Skeletal muscle satellite cell (primary cell): ENCODE measurements at regions not wholly inside any gene's neighbourhood (a gene's known extent, or its start where the extent isn't known, plus 50 kb on each side); places are given as distances from the start of the nearest gene placed in this dataset.
"Not testable (repeated sequence)": the region's sequence is repeated elsewhere in the genome, so short reads cannot be mapped to it uniquely, and the experiment has no call there.

Experiments
- H3K27me3 ChIP-seq: 2 replicates; pipeline ENCODE4 v1.7.0; 2013; ENCODE audit warnings: low read length; ENCODE audit not compliant: control insufficient read depth, insufficient read depth
- H3K36me3 ChIP-seq: 2 replicates; pipeline ENCODE4 v1.7.0; 2013; ENCODE audit warnings: mild to moderate bottlenecking, control low read depth, low read length; ENCODE audit not compliant: insufficient read depth
- H3K4me1 ChIP-seq: 2 replicates; pipeline ENCODE4 v1.7.0; 2013; ENCODE audit warnings: low read length; ENCODE audit not compliant: control insufficient read depth, insufficient read depth
- H3K4me2 ChIP-seq: 2 replicates; pipeline ENCODE4 v1.7.0; 2013; ENCODE audit warnings: mild to moderate bottlenecking, low read length
- H3K4me3 ChIP-seq: 2 replicates; pipeline ENCODE4 v1.7.0; 2013; ENCODE audit warnings: low read length
- H3K9ac ChIP-seq: 2 replicates; pipeline ENCODE4 v1.7.0; 2013; ENCODE audit warnings: mild to moderate bottlenecking, low read depth, low read length, moderate library complexity
- H3K9me3 ChIP-seq: replicated peaks from 2 replicates; pipeline ENCODE4 v1.7.0; 2013; ENCODE audit warnings: mild to moderate bottlenecking, control low read depth, low read length

DNA sequence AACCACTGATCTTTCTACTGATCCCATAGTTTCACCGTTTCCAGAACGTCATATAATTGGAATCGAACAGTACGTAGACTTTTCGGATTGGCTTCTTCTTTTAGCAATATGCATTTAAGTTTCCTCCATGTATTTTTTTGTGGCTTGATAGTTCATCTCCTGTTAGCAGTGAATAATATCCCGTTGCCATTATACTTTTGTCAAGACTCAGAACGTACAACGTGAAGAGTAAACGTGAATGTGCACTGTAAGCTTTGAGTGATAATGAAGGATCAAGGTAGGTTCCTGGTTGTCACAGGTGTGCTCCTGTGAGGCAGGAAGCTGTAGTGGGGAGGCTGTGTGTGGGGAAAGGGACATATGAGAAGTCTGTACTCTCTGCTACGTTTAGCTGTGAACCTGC is 1463.7 kb downstream of the FOXD4L5 start:
- H3K36me3 ChIP-seq, H3K9me3 ChIP-seq: not testable (repeated sequence)

DNA sequence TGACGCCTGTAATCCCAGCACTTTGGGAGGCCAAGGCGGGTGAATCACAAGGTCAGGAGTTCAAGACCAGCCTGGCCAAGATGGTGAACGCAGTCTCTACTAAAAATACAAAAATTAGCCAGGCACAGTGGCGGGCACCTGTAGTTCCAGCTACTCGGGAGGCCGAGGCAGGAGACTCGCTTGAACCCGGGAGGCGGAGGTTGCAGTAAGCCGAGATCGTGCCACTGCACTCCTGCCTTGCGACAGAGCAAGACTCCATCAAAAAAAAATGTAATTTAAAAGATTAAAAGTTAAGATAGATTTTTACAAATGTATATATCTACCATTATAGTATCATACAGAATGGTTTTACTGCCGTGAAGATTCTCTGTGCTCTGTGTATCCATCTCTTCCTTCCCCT is 1464.1 kb downstream of the FOXD4L5 start:
- not testable (repeated sequence) for H3K9me3 ChIP-seq, H3K36me3 ChIP-seq, H3K4me2 ChIP-seq, H3K4me1 ChIP-seq, H3K9ac ChIP-seq, H3K4me3 ChIP-seq, H3K27me3 ChIP-seq

More for the DNA sequence above, 1463.7 kb downstream of the FOXD4L5 start:
- not testable (repeated sequence) for H3K27me3 ChIP-seq, H3K4me2 ChIP-seq, H3K4me1 ChIP-seq, H3K4me3 ChIP-seq, H3K9ac ChIP-seq

DNA sequence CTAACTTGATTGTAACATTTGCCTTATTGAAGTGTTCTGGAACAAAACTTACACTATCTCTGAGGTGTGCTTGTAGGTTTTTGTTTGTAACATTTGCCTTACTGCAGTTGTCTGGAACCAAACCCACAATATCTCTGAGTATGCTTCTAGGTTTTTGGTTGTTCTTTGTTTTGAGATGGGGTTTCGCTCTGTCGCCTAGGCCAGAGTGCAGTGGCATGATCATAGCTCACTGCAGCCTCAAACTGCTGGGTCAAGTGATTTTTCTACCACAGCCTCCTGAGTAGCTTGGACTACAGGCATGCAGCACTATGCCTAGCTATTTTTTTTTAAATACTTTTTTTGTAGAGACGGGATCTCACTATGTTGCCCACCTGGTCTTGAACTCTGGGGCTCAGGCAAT is 1464.6 kb downstream of the FOXD4L5 start:
- H3K9ac ChIP-seq, result not testable (repeated sequence)

DNA sequence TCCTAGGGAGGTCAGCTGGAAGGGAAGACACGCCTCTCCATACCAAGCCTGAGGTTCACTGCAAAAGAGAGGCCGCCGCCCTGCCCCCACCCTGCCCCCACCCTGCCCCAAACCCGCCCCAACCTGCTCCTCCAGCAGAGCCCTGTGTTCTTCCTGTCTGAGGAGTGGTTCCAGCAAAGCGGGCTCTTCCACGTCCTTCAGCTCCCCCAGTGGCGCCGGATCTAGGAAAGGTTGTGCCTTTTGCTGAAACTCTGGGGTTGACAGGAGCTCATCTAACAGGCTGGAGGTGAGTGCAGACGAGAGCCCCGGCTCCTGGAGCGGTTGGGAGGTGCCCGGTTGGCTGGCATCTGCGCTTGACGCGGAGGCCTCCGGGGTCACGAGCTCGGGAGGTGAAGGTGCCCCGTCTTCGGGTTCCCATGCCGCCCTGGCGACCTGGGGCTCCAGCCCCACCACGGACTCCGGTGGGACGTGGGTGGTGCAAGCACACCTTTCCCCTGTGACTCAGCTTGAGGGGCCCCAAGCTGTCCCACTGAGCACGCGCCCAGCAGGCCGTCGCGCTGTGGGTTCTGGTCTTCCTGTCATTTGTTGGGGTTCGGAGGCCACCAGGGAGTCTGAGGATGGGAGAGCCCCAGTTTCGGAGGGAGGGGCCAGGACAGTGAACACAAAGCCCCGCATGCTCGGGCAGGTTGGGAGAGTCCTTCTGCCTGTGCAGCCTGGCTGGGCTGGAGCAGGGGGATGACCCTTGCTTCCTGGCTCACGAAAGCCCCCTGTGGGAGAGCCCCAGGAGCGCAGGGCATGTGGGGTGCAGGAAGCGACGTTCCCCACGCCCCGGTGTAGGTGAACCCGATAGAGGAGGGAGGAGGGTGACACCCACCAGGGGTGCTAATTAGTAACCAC is 1467.1 kb downstream of the FOXD4L5 start:
- peak overlapping the region; percentile 33 for H3K4me3 ChIP-seq
- no peaks in the 10 kb centered on the region for H3K36me3 ChIP-seq
- peaks cover 9% of the 10 kb centered on the region for H3K27me3 ChIP-seq
- no peak overlapping the region for H3K9ac ChIP-seq
- H3K4me2 ChIP-seq, result peak overlapping the region; percentile 40
- H3K9me3 ChIP-seq, result peaks cover 2% of the 10 kb centered on the region
- peaks cover 4% of the 10 kb centered on the region for H3K4me1 ChIP-seq

More for the DNA sequence above, 1464.6 kb downstream of the FOXD4L5 start:
- not testable (repeated sequence) for H3K4me2 ChIP-seq, H3K9me3 ChIP-seq, H3K4me1 ChIP-seq, H3K4me3 ChIP-seq, H3K36me3 ChIP-seq, H3K27me3 ChIP-seq

DNA sequence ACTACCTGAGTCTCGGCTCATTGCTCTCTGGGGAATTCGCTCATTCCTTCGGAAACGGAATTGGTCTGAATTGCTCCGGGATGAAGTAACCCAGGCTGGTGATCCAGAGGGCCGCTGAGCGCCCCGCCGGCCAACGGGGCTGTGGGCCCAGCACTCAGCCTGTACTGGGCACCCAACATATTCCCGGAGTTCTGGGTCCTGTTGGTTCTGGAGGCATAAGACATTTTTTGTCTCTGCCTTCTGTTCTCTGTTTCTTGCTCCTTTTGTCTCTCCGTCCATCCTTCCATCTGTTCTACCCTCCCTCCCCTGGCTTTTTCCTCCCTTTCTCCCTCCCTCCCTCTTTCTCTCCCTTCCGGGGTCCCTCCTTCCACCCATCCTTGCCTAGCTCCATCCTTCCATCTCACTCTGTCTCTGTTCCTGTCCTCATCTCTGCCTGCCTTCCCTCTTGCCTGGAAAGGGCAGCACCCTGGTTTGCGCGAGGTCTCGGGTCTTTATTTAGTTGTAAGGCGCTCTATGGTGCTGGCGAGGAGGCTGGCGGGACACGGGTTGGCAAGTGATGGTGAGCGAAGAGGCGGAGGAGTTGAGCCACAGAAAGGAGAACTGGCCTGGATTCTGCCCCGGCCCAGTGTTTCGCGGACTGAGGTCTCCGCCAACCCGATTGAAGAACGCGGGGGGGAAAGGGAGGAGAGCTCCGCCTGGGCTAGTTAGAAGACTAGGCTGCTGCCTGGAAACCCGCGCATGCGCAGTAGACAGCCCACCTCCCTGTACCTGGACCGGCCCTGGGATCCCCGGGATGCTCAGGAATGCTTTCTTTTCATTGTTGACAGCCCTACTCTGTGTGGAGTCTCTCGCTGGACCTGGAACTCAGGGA is 1468.0 kb downstream of the FOXD4L5 start:
- Histone ChIP-seq H3K4me2 (peak overlapping the region; percentile 40), H3K9me3 (peaks cover 2% of the 10 kb centered on the region), H3K4me1 (peaks cover 4% of the 10 kb centered on the region), H3K9ac (no peak overlapping the region), H3K27me3 (peaks cover 9% of the 10 kb centered on the region), H3K36me3 (no peaks in the 10 kb centered on the region), H3K4me3 (peak overlapping the region; percentile 33)

DNA sequence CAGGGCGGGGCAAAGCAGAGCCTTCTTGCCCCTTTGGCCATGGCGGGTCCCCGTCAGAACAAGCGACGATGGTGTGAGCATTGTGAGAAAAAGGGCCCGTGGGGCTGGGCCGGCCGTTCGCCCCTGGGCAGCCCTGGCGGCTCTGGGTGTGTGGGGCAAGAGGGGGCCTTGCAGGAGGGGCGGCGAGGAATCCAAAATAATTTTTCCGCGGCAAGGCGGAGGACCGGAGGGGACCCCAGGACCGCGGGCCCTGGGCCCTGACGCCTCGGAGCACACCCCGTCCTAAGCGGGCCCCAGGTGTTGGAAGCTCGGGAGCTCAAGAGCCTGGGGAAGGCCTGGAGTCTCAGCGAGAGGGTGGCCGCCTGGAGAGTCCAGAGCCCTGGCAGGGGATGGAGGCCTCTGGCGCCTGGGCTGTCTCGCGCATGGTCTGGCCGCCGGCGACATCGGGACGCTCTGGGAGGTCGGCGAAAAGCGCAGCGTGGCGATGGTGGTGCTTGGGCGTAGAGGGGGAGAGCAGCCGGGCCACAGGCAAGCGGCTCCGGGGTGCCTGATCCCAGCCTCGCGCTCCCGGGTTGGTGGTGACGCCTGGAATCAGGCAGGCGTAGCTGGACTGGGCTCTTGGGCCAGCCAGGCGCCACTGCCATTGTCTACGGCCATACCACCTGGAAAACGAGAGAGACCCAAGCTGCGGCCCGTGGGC is 1469.9 kb downstream of the FOXD4L5 start:
- not testable (repeated sequence) for H3K36me3 ChIP-seq, H3K4me2 ChIP-seq, H3K4me1 ChIP-seq, H3K9ac ChIP-seq, H3K9me3 ChIP-seq, H3K27me3 ChIP-seq, H3K4me3 ChIP-seq

DNA sequence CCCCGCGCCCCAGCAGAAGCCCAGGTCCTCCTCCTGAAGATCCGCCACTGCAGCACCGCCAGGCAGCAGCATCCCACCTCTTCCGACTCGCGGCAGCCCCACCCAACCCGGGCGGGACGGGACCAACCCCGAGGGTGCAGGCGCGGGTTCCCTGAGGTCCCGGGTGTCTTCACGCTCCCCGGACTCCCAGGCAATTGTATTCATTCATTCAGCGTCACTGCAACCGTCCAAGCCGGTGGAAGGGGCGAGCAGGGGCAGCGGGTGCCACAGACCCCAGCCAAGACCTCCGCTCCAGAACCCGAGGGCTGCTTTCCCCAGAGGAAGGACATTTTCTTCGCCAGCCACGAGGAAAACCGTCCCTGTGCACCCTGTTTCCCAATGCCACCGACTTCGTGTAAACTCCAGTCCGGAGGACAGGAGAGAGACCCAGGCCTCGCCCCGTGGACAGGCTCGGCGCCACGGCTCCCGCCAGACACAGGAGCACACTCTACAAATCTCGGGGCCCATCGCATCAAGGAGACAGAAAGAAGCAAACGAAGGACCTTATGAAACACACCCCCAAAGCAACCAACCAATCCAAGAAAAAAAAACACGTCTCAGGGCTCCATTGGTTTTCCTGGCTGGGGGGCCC is 1471.5 kb downstream of the FOXD4L5 start:
- not testable (repeated sequence) for H3K27me3 ChIP-seq, H3K9ac ChIP-seq, H3K4me1 ChIP-seq, H3K36me3 ChIP-seq, H3K9me3 ChIP-seq, H3K4me3 ChIP-seq, H3K4me2 ChIP-seq

DNA sequence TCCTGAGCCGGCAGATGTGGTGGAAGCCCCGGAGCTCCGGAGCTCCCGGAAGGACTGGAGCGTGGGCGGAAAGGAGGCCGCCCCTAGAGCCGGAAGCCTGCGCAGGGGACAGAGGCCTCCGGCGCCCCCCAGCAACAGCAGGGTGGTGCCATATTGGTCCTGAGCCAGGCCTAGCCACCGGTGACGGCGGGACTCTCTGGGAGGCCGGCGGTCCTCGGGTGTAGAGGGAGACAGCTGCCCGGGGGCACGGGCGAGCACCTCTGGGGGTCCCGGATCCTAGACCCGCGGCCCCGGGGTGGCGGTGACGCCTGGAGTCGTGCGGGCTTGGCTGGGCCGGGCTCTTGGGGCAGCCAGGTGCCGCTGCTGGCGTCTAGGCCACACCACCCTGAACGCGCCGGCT is 1472.2 kb downstream of the FOXD4L5 start:
- not testable (repeated sequence) for H3K4me3 ChIP-seq, H3K4me1 ChIP-seq, H3K36me3 ChIP-seq, H3K9me3 ChIP-seq, H3K4me2 ChIP-seq, H3K9ac ChIP-seq, H3K27me3 ChIP-seq

DNA sequence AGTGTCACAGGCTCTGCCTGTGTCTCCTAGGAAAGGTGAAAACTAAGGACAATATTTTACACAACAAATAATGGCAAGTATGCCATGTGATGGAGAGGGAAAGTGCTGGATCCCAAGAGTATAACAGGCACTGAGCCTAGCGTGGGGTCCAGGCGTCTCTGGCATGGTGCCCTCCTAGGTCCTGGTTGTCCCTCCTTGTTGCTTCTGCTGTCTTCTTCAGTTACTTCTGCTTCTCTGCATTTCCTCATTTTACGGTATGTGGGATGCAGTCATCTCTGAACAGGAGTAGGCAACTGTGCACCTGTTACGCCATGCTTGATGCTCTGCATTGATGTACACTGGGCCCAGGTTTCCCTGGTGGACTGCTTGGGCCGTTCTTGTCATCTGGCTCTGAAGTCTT is 1480.8 kb downstream of the FOXD4L5 start:
- not testable (repeated sequence) for H3K9ac ChIP-seq, H3K4me1 ChIP-seq, H3K27me3 ChIP-seq, H3K36me3 ChIP-seq, H3K9me3 ChIP-seq, H3K4me3 ChIP-seq, H3K4me2 ChIP-seq

DNA sequence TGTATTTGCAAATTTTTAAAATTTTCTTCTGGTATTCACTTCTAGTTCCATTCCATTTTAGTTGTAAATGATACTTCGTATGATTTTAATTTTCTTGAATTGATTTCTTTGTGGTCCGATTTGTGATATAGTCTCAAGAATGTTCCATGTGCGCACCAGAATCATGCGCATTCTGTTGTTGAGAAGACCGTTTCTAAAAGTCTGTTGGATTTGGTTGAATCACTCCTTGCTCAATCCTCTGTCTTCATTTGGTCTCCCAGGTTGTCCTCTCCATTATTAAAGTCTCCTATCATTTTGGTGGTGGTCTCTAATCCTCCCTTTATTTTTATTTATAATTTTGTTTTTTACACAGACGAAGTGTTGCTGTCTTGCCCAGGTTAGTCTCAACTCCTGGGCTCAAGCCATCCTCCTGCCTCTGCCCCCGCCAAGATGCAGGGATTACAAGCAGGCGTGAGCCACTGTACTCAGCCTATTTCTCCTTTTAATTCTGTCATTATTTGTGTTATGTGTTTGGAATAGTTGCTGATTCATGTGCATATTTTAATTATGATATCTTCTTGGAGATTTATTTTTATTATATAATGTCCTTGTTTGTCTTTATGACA is 1490.8 kb downstream of the FOXD4L5 start:
- H3K4me1 ChIP-seq, H3K27me3 ChIP-seq, H3K4me3 ChIP-seq, H3K36me3 ChIP-seq, H3K9me3 ChIP-seq, H3K4me2 ChIP-seq, H3K9ac ChIP-seq: not testable (repeated sequence)

DNA sequence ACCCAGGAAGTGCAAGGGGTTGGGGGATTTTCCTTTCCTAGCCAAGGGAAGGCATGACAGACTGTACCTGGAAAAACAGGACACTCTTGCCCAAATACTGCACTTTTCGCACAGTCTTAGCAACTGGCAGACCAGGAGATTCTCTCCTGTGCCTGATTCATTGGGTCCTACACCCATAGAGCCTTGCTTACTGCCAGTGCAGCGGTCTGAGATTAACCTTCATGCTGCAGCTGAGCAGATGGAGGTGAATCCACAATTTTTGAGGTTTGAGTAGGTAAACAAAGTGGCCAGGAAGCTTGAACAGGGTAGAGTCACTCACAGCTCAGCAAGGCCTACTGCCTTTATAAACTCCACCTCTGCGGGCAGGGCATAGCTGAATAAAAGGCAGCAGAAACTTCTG is 1497.6 kb downstream of the FOXD4L5 start:
- H3K9ac ChIP-seq, H3K4me2 ChIP-seq, H3K4me3 ChIP-seq, H3K9me3 ChIP-seq, H3K4me1 ChIP-seq, H3K27me3 ChIP-seq, H3K36me3 ChIP-seq: not testable (repeated sequence)
